ENCODE measurements at regions not wholly inside any gene's neighbourhood (a gene's known extent, or its start where the extent isn't known, plus 50 kb on each side); places are given as distances from the start of the nearest gene placed in this dataset.

DNA sequence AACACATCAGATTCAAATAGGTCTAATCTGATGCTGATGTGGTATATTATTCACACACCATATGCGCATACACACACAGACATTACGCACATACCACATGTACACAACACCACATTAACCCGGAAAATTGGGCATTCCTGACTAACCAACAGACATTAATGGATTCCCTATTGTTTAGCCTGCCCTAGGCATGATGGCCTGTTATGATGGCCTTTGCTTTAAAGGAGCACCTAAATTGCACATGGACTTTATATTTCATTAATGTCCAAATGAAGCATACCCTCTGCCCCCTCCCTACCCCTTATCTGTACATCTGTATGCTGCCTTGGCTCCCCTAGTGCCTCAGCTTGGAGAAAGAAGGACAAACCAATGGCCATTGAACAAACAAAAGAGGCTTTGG is 127.7 kb upstream of the PRLR start:
- TF ChIP-seq POLR2A (IDR thresholded peaks at IDR 0.05; ENCODE audit: control extremely low read depth in 1 of 2, low read depth in 2 of 2, low read length in 2 of 2) (no peak), FOSL1 (IDR thresholded peaks at IDR 0.05; ENCODE audit: insufficient read depth, low read depth, low read length) (no peak), CHD2 (IDR thresholded peaks at IDR 0.05; ENCODE audit: low read length) (no peak), EP300 (IDR thresholded peaks at IDR 0.05; ENCODE audit: borderline replicate concordance in 1 of 2, low read depth in 2 of 2, low read length in 2 of 2) (no peak), JUND (IDR thresholded peaks at IDR 0.05; ENCODE audit: low read length) (no peak), JUN (IDR thresholded peaks at IDR 0.05; ENCODE audit: low read depth, low read length) (no peak), BCL11A (IDR thresholded peaks at IDR 0.05; ENCODE audit: low read depth in 2 of 2, low read length in 2 of 2) (no peak), RFX5 (IDR thresholded peaks at IDR 0.05; ENCODE audit: borderline replicate concordance, low read depth, low read length) (no peak), POLR2AphosphoS5 (IDR thresholded peaks at IDR 0.05; ENCODE audit: low read depth, low read length) (no peak), EZH2 (IDR thresholded peaks at IDR 0.05; ENCODE audit: low read depth, low read length, severe bottlenecking) (no peak), SIN3A (conservative IDR thresholded peaks at IDR 0.05 in 1 of 2, IDR thresholded peaks at IDR 0.05 in 1 of 2; ENCODE audit: low read depth in 1 of 2, low read length in 2 of 2) (no peak), MAFK (IDR thresholded peaks at IDR 0.05; ENCODE audit: low read depth, low read length) (no peak), GABPA (IDR thresholded peaks at IDR 0.05; ENCODE audit: borderline replicate concordance, insufficient read depth, low read length) (no peak)
- TF ChIP-seq, protein P1, sequence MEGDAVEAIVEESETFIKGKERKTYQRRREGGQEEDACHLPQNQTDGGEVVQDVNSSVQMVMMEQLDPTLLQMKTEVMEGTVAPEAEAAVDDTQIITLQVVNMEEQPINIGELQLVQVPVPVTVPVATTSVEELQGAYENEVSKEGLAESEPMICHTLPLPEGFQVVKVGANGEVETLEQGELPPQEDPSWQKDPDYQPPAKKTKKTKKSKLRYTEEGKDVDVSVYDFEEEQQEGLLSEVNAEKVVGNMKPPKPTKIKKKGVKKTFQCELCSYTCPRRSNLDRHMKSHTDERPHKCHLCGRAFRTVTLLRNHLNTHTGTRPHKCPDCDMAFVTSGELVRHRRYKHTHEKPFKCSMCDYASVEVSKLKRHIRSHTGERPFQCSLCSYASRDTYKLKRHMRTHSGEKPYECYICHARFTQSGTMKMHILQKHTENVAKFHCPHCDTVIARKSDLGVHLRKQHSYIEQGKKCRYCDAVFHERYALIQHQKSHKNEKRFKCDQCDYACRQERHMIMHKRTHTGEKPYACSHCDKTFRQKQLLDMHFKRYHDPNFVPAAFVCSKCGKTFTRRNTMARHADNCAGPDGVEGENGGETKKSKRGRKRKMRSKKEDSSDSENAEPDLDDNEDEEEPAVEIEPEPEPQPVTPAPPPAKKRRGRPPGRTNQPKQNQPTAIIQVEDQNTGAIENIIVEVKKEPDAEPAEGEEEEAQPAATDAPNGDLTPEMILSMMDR (IDR thresholded peaks at IDR 0.05; ENCODE audit: control extremely low read depth in 1 of 3, insufficient read depth in 1 of 3, low read depth in 1 of 3, low read length in 3 of 3): no peak

All from H1 (cell line).